ENCODE measurements at regions not wholly inside any gene's neighbourhood (a gene's known extent, or its start where the extent isn't known, plus 50 kb on each side); places are given as distances from the start of the nearest gene placed in this dataset.

- Histone ChIP-seq H3K36me3 (replicated peaks in 1 of 2; ENCODE audit: control insufficient read depth in 1 of 2, insufficient read depth in 2 of 2, low read length in 2 of 2) (no peaks in the 10 kb centered on the region), H3K79me2 (ENCODE audit: insufficient read depth, low read length) (no peaks in the 10 kb centered on the region), H3K4me3 (replicated peaks in 1 of 3; ENCODE audit: low read depth in 2 of 3, low read length in 3 of 3) (no peak overlapping the region), H3K27me3 (ENCODE audit: control insufficient read depth in 2 of 2, insufficient read depth in 2 of 2, low read length in 2 of 2) (no peaks in the 10 kb centered on the region), H3K4me2 (replicated peaks; ENCODE audit: extremely low read depth, low read length, poor library complexity, severe bottlenecking) (no peak overlapping the region), H3K9ac (ENCODE audit: insufficient read depth, low read length, poor library complexity, severe bottlenecking) (no peak overlapping the region), H3K4me1 (ENCODE audit: control insufficient read depth in 1 of 2, insufficient read depth in 2 of 2, low read length in 2 of 2) (no peaks in the 10 kb centered on the region), H3K27ac (ENCODE audit: low read depth in 1 of 2, low read length in 2 of 2) (no peak overlapping the region), H4K20me1 (ENCODE audit: insufficient read depth, low read length) (no peaks in the 10 kb centered on the region), H3K9me3 (replicated peaks in 1 of 2; ENCODE audit: control insufficient read depth in 1 of 2, insufficient read depth in 1 of 2, low read length in 2 of 2) (no peaks in the 10 kb centered on the region), H2AFZ (ENCODE audit: insufficient read depth, low read depth, low read length, poor library complexity, severe bottlenecking) (no peak overlapping the region)
- Mint-ChIP-seq H3K27me3 (ENCODE audit: low read depth in 3 of 3) (peaks cover 0 to 2% (median 0%) of the 10 kb centered on the region in 3 donors), H3K4me3 (no peak overlapping the region), H3K4me1 (no peaks in the 10 kb centered on the region), H3K9me3 (no peaks in the 10 kb centered on the region), H3K27ac (no peak overlapping the region), H3K36me3 (no peaks in the 10 kb centered on the region)
- DNase-seq = no peak
- intact Hi-C loops (cut with micrococcal nuclease) = loop anchor here in 1 of 2 donors (5.0 kb wide), 1 partner anchor 1561 kb away; no protein-coding TSS in a partner anchor
- no peak for TF ChIP-seq CTCF (IDR thresholded peaks at IDR 0.05)
Measured at GRCh38 chr6:91080871-91081270, 494.0 kb upstream of the MAP3K7 start.

DNA sequence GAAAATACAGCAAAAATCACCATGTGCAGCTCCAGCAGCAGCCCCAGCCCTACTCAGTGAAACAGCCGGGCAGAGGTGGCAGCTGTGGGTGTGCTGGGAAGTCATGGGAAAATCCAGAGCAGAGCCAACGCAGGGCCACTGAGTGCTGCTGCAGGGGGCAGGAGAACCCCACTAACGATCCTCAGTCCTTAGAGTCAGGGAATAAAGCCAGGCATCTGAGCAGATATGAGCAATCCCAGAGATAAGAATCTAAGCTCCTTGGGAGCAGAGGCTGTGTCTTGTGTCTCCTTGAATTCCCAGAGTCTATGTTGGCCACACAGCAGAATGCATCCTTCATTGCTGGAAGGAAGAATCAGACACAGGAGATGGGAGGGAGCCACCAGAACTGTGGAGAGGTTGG is 493.1 kb upstream of the MAP3K7 start:
- Histone ChIP-seq H2AFZ (ENCODE audit: insufficient read depth, low read depth, low read length, poor library complexity, severe bottlenecking) (no peak overlapping the region), H3K9ac (ENCODE audit: insufficient read depth, low read length, poor library complexity, severe bottlenecking) (no peak overlapping the region), H3K36me3 (replicated peaks in 1 of 2; ENCODE audit: control insufficient read depth in 1 of 2, insufficient read depth in 2 of 2, low read length in 2 of 2) (no peaks in the 10 kb centered on the region), H3K27ac (ENCODE audit: low read depth in 1 of 2, low read length in 2 of 2) (no peak overlapping the region), H3K4me2 (replicated peaks; ENCODE audit: extremely low read depth, low read length, poor library complexity, severe bottlenecking) (no peak overlapping the region), H3K27me3 (ENCODE audit: control insufficient read depth in 2 of 2, insufficient read depth in 2 of 2, low read length in 2 of 2) (no peaks in the 10 kb centered on the region), H3K79me2 (ENCODE audit: insufficient read depth, low read length) (no peaks in the 10 kb centered on the region), H3K4me3 (replicated peaks in 1 of 3; ENCODE audit: low read depth in 2 of 3, low read length in 3 of 3) (no peak overlapping the region), H3K4me1 (ENCODE audit: control insufficient read depth in 1 of 2, insufficient read depth in 2 of 2, low read length in 2 of 2) (no peaks in the 10 kb centered on the region), H3K9me3 (replicated peaks in 1 of 2; ENCODE audit: control insufficient read depth in 1 of 2, insufficient read depth in 1 of 2, low read length in 2 of 2) (no peaks in the 10 kb centered on the region), H4K20me1 (ENCODE audit: insufficient read depth, low read length) (no peaks in the 10 kb centered on the region)
- no peak overlapping the region for H3K4me3 Mint-ChIP-seq
- WGBS (ENCODE audit: insufficient coverage) = 92% methylated on average over 2 of the region's 3 CpGs
- H3K36me3 Mint-ChIP-seq = no peaks in the 10 kb centered on the region
- no peaks in the 10 kb centered on the region for H3K9me3 Mint-ChIP-seq
- TF ChIP-seq CTCF (IDR thresholded peaks at IDR 0.05) = no peak
- no peak for DNase-seq
- no peaks in the 10 kb centered on the region for H3K4me1 Mint-ChIP-seq
- H3K27ac Mint-ChIP-seq = peak overlapping the region in 1 of 7 donors; percentile 26
- H3K27me3 Mint-ChIP-seq (ENCODE audit: low read depth in 3 of 3) = peaks cover 0 to 2% (median 0%) of the 10 kb centered on the region in 3 donors
- intact Hi-C loops (cut with micrococcal nuclease) = loop anchor here in 1 of 2 donors (5.0 kb wide), 1 partner anchor 1562 kb away; no protein-coding TSS in a partner anchor
